ENCODE measurements at regions not wholly inside any gene's neighbourhood (a gene's known extent, or its start where the extent isn't known, plus 50 kb on each side); places are given as distances from the start of the nearest gene placed in this dataset.

GRCh38 chr15:60086681-60087429, 82.7 kb downstream of the FOXB1 start:
- ChIA-PET CTCF (no interaction called here), POLR2A (no interaction called here)
- H3K4me1 ChIP-seq (ENCODE audit: insufficient read depth, low read length): no peaks in the 10 kb centered on the region
- H3K27ac ChIP-seq (ENCODE audit: low read depth in 1 of 2, low read length in 2 of 2): no peak overlapping the region
- TF ChIP-seq CTCF (IDR thresholded peaks at IDR 0.05): no peak
- no peak overlapping the region for H3K4me3 ChIP-seq (ENCODE audit: low read length)
- Mint-ChIP-seq H3K9me3 (no peaks in the 10 kb centered on the region), H3K36me3 (ENCODE audit: low read depth) (no peaks in the 10 kb centered on the region), H3K4me3 (no peak overlapping the region), H3K4me1 (ENCODE audit: low read depth) (no peaks in the 10 kb centered on the region), H3K27me3 (peaks cover 6% of the 10 kb centered on the region), H3K27ac (no peak overlapping the region)
- intact Hi-C loops (cut with DNase I, micrococcal nuclease): no loop called here
- H3K27me3 ChIP-seq (ENCODE audit: control insufficient read depth in 1 of 2, insufficient read depth in 2 of 2, low read length in 2 of 2): no peaks in the 10 kb centered on the region
- no peaks in the 10 kb centered on the region for H3K36me3 ChIP-seq (ENCODE audit: insufficient read depth, low read length)
- ATAC-seq (ENCODE audit: poor library complexity) (no peak), DNase-seq (no peak)
- H3K9me3 ChIP-seq (ENCODE audit: control insufficient read depth in 1 of 2, insufficient read depth in 1 of 2, low read length in 2 of 2): no peaks in the 10 kb centered on the region

GRCh38 chr15:60087561-60087960, 83.5 kb downstream of the FOXB1 start:
- H3K27ac Mint-ChIP-seq: no peak overlapping the region
- no peak for ATAC-seq (ENCODE audit: poor library complexity)
- no peaks in the 10 kb centered on the region for H3K36me3 Mint-ChIP-seq (ENCODE audit: low read depth)
- peaks cover 6% of the 10 kb centered on the region for H3K27me3 Mint-ChIP-seq
- intact Hi-C loops (cut with DNase I, micrococcal nuclease): no loop called here
- H3K9me3 ChIP-seq (ENCODE audit: control insufficient read depth in 1 of 2, insufficient read depth in 1 of 2, low read length in 2 of 2): no peaks in the 10 kb centered on the region
- H3K4me3 ChIP-seq (ENCODE audit: low read length): no peak overlapping the region
- no peak overlapping the region for H3K4me3 Mint-ChIP-seq
- H3K27ac ChIP-seq (ENCODE audit: low read depth in 1 of 2, low read length in 2 of 2): no peak overlapping the region
- no peaks in the 10 kb centered on the region for H3K4me1 Mint-ChIP-seq (ENCODE audit: low read depth)
- no peak for TF ChIP-seq CTCF (IDR thresholded peaks at IDR 0.05)
- H3K4me1 ChIP-seq (ENCODE audit: insufficient read depth, low read length): no peaks in the 10 kb centered on the region
- H3K27me3 ChIP-seq (ENCODE audit: control insufficient read depth in 1 of 2, insufficient read depth in 2 of 2, low read length in 2 of 2): no peaks in the 10 kb centered on the region
- no peaks in the 10 kb centered on the region for H3K36me3 ChIP-seq (ENCODE audit: insufficient read depth, low read length)
- CTCF ChIA-PET: no interaction called here
- DNase-seq: no peak
- POLR2A ChIA-PET: no interaction called here
- no peaks in the 10 kb centered on the region for H3K9me3 Mint-ChIP-seq

- H3K9me3 ChIP-seq (ENCODE audit: control insufficient read depth in 1 of 2, insufficient read depth in 1 of 2, low read length in 2 of 2): no peaks in the 10 kb centered on the region
- H3K4me1 ChIP-seq (ENCODE audit: insufficient read depth, low read length): no peaks in the 10 kb centered on the region
- no peaks in the 10 kb centered on the region for H3K36me3 ChIP-seq (ENCODE audit: insufficient read depth, low read length)
- peaks cover 6% of the 10 kb centered on the region for H3K27me3 Mint-ChIP-seq
- intact Hi-C loops (cut with DNase I, micrococcal nuclease): no loop called here
- H3K27me3 ChIP-seq (ENCODE audit: control insufficient read depth in 1 of 2, insufficient read depth in 2 of 2, low read length in 2 of 2): no peaks in the 10 kb centered on the region
- H3K4me1 Mint-ChIP-seq (ENCODE audit: low read depth): no peaks in the 10 kb centered on the region
- ChIA-PET CTCF (no interaction called here), POLR2A (no interaction called here)
- ATAC-seq (ENCODE audit: poor library complexity) (no peak), DNase-seq (no peak)
- TF ChIP-seq CTCF (IDR thresholded peaks at IDR 0.05): no peak
- H3K9me3 Mint-ChIP-seq: no peaks in the 10 kb centered on the region
- H3K4me3 ChIP-seq (ENCODE audit: low read length): no peak overlapping the region
- no peak overlapping the region for H3K27ac ChIP-seq (ENCODE audit: low read depth in 1 of 2, low read length in 2 of 2)
- H3K4me3 Mint-ChIP-seq: no peak overlapping the region
- no peaks in the 10 kb centered on the region for H3K36me3 Mint-ChIP-seq (ENCODE audit: low read depth)
- H3K27ac Mint-ChIP-seq: no peak overlapping the region
These were observed 86.6 kb downstream of the FOXB1 start for GRCh38 chr15:60090747-60091146.
